K562 (cell line): ENCODE measurements at regions not wholly inside any gene's neighbourhood (a gene's known extent, or its start where the extent isn't known, plus 50 kb on each side); places are given as distances from the start of the nearest gene placed in this dataset.

Experiments
- HMGN3 ChIP-seq: IDR thresholded peaks from 2 replicates; pipeline ENCODE4 v1.6.1; 2011; ENCODE audit warnings: borderline replicate concordance, low read depth, mild to moderate bottlenecking, mixed read lengths, low read length; ENCODE audit not compliant: insufficient read length; ENCODE audit errors: extremely low read depth
- TEAD4 ChIP-seq, 2 experiments: sonication (generic) in 1 of 2; formaldehyde crosslinking in 1 of 2; IDR thresholded peaks; 2 replicates each; pipeline versions ENCODE4 v1.6.1 to v1.8.0; 2012 to 2022; ENCODE audit warnings: borderline replicate concordance in 1 of 2, inconsistent platforms in 1 of 2, low read length in 1 of 2, mild to moderate bottlenecking in 1 of 2, missing genetic modification reagents in 1 of 2
- ZNF354B ChIP-seq: fragments of 250-450 bp; sonication (Bioruptor Pico); IDR thresholded peaks from 2 replicates; pipeline ENCODE4 v1.4.0; 2020
- TF ChIP-seq, protein P1 (sequence below), 3 experiments: IDR thresholded peaks in 2 of 3; conservative IDR thresholded peaks in 1 of 3; 2 replicates each; pipeline ENCODE4 v1.5.1; 2011 to 2012; ENCODE audit warnings: low read length in 3 of 3, mild to moderate bottlenecking in 3 of 3, control low read depth in 2 of 3, improper control_type of control experiment in 1 of 3, inconsistent platforms in 1 of 3, low read depth in 1 of 3, mixed read lengths in 1 of 3, moderate library complexity in 1 of 3; ENCODE audit not compliant: insufficient read depth in 2 of 3
- TF ChIP-seq, protein P2 (sequence below): sonication (generic); formaldehyde crosslinking; IDR thresholded peaks from 2 replicates; pipeline ENCODE4 v1.8.1; 2023; ENCODE audit warnings: mild to moderate bottlenecking, missing genetic modification reagents
- TF ChIP-seq, protein P3 (sequence below): fragments of 150-350 bp; IDR thresholded peaks from 2 replicates; pipeline ENCODE4 v1.6.1; 2014; ENCODE audit warnings: low read depth, mild to moderate bottlenecking, low read length, borderline replicate concordance

DNA sequence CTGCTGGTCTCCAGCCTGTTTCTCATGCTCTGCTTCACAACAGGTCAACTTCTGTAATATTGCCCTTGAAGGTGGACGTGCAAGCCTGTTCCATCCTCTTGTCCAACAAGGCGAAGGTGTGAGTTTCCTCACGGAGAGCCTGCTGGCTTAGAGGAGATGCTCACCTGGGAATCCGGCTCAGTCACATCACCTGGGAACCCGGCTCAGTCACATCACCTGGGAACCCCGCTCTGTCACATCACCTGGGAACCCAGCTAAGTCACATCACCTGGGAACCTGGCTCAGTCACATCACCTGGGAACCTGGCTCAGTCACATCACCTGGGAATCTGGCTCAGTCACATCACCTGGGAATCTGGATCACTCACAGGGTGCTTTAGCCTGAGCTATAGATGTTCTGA is 230.1 kb downstream of the ERMARD start:
- TF ChIP-seq TEAD4 (IDR thresholded peaks at IDR 0.05; ENCODE audit: low read length): no peak
- no peak for TF ChIP-seq TEAD4 (CRISPR knock-in tag; IDR thresholded peaks at IDR 0.05; ENCODE audit: borderline replicate concordance)
- no peak for TF ChIP-seq ZNF354B (CRISPR knock-in tag)
- TF ChIP-seq HMGN3: no peak
- TF ChIP-seq, protein P1, sequence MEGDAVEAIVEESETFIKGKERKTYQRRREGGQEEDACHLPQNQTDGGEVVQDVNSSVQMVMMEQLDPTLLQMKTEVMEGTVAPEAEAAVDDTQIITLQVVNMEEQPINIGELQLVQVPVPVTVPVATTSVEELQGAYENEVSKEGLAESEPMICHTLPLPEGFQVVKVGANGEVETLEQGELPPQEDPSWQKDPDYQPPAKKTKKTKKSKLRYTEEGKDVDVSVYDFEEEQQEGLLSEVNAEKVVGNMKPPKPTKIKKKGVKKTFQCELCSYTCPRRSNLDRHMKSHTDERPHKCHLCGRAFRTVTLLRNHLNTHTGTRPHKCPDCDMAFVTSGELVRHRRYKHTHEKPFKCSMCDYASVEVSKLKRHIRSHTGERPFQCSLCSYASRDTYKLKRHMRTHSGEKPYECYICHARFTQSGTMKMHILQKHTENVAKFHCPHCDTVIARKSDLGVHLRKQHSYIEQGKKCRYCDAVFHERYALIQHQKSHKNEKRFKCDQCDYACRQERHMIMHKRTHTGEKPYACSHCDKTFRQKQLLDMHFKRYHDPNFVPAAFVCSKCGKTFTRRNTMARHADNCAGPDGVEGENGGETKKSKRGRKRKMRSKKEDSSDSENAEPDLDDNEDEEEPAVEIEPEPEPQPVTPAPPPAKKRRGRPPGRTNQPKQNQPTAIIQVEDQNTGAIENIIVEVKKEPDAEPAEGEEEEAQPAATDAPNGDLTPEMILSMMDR (IDR thresholded peaks at IDR 0.05 in 2 of 3, conservative IDR thresholded peaks at IDR 0.05 in 1 of 3; ENCODE audit: insufficient read depth in 2 of 3, low read depth in 1 of 3, low read length in 3 of 3): no peak
- TF ChIP-seq, protein P2, sequence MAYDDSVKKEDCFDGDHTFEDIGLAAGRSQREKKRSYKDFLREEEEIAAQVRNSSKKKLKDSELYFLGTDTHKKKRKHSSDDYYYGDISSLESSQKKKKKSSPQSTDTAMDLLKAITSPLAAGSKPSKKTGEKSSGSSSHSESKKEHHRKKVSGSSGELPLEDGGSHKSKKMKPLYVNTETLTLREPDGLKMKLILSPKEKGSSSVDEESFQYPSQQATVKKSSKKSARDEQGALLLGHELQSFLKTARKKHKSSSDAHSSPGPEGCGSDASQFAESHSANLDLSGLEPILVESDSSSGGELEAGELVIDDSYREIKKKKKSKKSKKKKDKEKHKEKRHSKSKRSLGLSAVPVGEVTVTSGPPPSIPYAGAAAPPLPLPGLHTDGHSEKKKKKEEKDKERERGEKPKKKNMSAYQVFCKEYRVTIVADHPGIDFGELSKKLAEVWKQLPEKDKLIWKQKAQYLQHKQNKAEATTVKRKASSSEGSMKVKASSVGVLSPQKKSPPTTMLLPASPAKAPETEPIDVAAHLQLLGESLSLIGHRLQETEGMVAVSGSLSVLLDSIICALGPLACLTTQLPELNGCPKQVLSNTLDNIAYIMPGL (CRISPR knock-in tag): no peak
- TF ChIP-seq, protein P3, sequence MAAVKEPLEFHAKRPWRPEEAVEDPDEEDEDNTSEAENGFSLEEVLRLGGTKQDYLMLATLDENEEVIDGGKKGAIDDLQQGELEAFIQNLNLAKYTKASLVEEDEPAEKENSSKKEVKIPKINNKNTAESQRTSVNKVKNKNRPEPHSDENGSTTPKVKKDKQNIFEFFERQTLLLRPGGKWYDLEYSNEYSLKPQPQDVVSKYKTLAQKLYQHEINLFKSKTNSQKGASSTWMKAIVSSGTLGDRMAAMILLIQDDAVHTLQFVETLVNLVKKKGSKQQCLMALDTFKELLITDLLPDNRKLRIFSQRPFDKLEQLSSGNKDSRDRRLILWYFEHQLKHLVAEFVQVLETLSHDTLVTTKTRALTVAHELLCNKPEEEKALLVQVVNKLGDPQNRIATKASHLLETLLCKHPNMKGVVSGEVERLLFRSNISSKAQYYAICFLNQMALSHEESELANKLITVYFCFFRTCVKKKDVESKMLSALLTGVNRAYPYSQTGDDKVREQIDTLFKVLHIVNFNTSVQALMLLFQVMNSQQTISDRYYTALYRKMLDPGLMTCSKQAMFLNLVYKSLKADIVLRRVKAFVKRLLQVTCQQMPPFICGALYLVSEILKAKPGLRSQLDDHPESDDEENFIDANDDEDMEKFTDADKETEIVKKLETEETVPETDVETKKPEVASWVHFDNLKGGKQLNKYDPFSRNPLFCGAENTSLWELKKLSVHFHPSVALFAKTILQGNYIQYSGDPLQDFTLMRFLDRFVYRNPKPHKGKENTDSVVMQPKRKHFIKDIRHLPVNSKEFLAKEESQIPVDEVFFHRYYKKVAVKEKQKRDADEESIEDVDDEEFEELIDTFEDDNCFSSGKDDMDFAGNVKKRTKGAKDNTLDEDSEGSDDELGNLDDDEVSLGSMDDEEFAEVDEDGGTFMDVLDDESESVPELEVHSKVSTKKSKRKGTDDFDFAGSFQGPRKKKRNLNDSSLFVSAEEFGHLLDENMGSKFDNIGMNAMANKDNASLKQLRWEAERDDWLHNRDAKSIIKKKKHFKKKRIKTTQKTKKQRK: no peak
